Cardiac septum (tissue), 1 donor: ENCODE measurements at regions not wholly inside any gene's neighbourhood (a gene's known extent, or its start where the extent isn't known, plus 50 kb on each side); places are given as distances from the start of the nearest gene placed in this dataset.
"Not testable (repeated sequence)": the region's sequence is repeated elsewhere in the genome, so short reads cannot be mapped to it uniquely, and the experiment has no call there.

ENCODE experiments used
- DNase-seq: peaks from one replicate; pipeline ENCODE4 v3.0.0-alpha.2; 2020; ENCODE audit warnings: low spot score
- intact Hi-C: fragments of 100-400 bp; cut with DNase I; formaldehyde crosslinking; loops from one replicate; pipeline ENCODE4 v1.14.0; 2022
- donor health status: DM: no; HTN: no; CAD: no.

DNA sequence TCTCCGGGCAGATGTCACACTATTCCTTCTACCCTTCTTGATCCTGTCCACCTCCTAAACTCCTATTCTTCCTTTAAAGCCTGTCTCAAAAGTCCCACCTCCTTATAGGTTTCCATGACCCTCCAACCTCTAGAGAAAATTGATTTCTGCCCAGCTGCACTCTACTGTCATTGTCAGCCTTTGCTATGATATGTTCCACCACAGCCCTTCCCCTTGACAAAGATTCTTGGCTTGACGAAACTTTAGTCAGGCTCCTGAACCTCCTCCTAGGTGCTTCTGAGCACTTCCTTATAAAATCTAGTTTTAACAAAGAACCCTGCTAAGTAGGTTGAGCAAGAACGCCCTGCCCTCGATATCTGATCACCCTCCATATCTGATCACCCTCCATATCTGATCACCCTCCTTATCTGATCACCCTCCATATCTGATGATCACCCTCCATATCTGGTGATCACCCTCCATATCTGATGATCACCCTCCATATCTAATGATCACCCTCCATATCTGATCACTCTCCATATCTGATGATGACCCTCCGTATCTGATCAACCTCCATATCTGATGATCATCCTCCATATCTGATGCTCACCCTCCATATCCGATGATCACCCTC, 103.2 kb downstream of the RIN2 start:
- intact Hi-C loops = no loop called here
- DNase-seq = no peak

DNA sequence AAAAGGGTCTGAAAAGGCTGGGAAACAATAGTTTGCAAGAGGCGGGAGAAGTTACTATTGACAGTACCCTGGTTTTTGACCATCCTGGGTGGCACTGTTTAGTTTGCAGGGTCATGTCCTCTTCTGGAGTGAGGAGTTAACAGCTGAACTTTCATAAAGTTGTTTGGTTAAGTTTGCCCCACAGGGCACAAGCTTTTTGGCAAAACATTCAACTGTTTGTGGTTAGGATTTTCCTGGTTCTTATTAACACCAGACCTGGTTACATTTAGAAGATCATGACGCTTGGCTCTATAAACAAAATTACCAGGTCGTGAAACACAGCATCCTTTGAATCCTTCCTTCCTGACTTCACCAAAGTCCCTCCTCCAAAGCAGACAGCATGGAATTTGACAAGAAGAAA, 106.1 kb downstream of the RIN2 start:
- intact Hi-C loops = no loop called here
- no peak for DNase-seq

- intact Hi-C loops = no loop called here
- DNase-seq = no peak
Measured at GRCh38 chr20:19866070-19866469, 108.0 kb downstream of the RIN2 start.

- DNase-seq = no peak
- intact Hi-C loops = no loop called here
Measured at GRCh38 chr20:19867074-19867473, 109.0 kb downstream of the RIN2 start.

DNA sequence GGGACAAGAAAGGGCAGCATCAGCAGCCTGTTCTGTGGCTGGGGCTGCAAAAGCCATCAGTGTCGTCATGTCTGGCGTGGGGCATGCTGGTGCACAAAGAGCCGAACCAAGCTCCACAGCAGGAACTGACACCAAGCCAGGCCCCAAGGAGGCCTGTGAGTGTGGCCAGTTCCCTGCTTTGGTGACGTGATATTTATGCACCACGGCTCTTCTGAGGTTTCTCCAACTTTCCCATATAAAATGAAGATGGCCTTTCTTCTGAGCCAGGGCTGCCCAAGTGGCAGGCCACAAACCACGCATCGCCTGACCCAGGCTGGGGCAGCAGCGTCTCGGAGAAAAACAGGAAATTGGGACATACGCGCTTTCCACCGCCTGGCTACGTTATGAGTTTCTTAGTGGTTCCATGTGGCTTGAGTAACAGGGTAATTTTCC, 109.9 kb downstream of the RIN2 start:
- no peak for DNase-seq
- intact Hi-C loops = no loop called here

DNA sequence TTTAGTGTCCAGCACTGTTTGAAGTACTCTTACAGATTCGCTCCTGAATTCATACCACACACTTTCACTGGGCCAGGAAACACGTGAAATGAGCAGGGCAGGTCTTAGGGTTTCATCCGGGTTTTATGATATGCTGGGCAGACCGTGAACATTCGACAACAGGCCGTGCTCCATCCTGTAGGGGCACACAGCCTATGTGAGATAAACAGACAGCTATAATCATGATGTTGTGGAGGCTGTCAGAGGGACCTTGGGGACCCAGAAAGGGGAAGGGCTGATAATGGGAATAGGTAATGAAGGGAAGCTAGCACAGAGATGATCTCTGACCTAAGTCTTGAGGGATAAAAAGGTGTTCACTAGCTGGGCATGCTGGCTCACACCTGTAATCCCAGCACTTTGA, 110.4 kb downstream of the RIN2 start:
- intact Hi-C loops = no loop called here
- no peak for DNase-seq

DNA sequence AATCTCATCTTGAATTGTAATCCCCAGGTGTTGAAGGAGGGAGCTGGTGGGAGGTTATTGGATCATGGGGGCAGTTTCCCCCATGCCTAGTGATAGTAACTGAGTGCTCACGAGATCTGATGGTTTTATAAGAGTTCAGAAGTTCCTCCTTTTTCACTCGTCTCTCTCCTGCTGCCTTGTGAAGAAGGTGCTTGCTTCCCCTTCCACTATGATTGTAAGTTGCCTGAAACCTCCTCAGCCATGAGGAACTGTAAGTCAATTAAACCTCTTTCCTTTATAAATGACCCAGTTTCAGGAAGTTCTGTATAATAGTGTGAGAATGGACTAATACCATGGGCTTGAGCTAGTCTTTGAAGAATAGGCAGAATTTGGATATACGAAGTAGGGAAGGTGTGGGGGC, 113.9 kb downstream of the RIN2 start:
- intact Hi-C loops = no loop called here
- DNase-seq = no peak

DNA sequence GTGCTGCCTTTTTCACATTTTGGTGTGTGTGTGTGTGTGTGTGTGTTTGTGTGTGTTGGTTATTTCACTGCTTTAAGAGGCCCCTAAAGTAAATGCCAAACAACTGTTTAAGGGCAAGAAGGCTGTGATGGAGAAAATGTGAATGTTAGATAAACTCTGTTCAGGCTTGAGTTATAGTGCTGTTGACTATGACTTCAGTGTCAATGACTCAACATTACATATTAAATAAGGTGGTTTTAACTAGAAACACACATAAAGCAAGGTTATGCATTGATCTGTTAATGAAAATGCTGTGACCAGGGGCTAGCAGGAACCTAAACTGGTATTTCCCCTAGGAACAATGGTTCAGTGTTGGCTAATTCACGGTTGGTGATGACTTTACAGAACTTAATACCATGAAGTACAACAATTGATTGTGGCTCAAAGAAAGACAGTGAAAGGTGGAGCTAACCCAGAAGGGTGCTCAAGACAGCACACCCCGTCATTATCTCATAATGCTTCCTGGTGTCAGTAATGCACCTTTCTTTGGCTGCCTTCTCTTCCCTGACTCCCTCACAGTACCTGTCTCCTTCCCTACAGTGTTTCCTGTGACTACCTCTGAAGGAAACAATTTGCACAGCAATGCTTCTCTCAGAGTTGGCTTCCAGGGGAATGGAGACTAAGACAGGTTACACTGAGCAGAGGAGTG, 116.1 kb downstream of the RIN2 start:
- intact Hi-C loops = no loop called here
- DNase-seq = no peak

DNA sequence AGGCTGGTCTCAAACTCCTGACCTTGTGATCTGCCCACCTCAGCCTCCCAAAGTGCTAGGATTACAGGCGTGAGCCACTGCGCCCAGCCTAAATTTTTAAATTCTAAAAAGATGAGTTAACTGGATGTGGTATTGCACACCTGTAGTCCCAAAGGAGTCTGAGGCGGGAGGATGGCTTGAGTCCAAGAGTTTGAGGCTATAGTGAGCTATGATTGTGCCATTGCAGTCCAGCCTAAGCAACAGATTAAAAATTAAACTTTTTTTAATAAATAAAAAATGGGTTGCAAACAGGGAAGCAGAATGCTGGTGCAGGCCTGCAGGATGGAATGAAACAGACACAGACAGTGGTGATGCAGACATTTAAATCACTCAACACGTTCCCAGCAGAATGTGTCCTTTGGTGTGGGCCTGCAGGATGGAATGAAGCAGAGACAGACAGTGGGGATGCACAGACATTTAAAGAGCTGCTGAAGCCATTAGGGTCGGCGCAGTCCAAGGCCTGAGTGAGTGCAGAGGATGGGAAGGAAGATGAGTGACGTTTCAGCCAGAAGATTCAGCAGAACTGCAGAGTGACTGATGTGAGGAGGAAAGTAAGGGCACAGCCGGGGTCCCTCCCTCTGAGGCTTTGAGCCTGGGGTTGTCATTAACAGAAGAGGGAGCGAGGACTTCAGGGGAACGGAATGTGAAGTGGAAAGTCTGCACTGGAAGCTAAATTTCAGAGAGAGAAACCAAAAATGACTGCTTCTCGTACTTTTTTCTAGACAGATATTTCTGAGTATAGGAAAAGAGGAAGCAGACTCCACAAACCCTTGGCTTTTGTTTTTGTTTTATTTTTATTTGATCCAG, 117.5 kb downstream of the RIN2 start:
- no peak for DNase-seq
- intact Hi-C loops = no loop called here

DNA sequence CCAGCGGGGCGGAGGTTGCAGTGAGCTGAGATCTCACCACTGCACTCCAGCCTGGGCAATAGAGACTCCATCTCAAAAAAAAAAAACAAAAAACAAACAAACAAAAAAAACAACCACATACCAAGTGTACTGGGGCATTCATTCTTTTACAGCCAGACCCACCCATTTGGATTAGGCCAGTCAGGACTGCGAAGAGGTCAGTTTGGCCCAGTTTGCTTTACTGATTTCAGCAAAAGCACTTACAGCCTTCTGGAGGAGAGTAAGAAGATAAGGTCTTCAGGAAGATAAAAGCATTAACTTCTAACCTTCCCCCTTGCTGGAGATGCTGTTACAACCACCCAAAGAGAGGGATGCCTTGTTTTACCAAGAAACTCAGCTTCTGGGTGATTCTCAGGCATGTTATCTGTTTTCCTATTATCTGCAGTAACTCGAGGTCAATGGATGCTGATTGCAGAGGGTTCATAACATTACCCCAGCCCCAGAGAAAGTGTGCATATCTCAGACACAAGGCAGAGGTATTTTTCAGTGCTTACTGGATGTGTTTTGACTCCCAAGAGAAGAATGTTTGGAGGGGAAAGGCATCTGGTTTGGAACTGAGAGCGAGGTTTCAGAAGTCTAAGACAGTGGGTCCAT, 118.9 kb downstream of the RIN2 start:
- intact Hi-C loops = no loop called here
- no peak for DNase-seq

GRCh38 chr20:19879874-19880255, 121.8 kb downstream of the RIN2 start:
- DNase-seq, intact Hi-C loops: not testable (repeated sequence)

- intact Hi-C loops = no loop called here
- no peak for DNase-seq
Measured at GRCh38 chr20:19880256-19881079, 122.4 kb downstream of the RIN2 start.

DNA sequence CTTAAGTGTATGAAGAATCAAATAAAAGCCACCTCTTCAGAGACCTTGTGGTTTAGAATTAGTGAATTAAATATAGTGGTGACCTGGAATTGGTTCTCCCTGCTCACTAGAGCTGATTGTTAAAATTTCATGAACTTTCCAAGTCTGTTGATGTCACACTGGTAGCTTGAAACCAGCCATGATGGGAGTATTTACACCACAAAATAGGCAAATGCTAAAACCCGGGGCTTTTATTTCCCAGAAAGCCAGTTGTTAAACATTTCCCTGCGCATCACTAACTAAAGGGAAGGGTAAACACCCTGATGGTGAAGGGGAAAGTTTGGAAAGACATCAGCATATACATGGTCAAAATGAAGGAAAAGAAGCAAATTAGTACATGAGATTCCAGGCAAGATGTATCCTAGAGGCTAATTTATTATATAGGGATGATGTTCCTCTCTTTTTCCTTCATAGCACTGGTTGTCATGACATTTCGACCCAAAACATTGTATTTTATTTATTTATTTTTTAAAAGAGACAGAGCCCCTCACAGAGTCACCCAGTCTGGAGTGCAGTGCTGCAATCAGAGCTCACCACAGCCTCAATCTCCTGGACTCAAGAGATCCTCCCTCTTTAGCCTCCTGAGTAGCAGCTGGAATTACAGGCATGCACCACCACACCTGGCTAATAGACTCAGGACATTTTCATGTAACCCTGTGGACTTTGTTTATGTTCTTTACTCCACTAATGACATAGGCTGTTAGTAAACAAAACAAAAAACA, 123.2 kb downstream of the RIN2 start:
- no peak for DNase-seq
- intact Hi-C loops = no loop called here

DNA sequence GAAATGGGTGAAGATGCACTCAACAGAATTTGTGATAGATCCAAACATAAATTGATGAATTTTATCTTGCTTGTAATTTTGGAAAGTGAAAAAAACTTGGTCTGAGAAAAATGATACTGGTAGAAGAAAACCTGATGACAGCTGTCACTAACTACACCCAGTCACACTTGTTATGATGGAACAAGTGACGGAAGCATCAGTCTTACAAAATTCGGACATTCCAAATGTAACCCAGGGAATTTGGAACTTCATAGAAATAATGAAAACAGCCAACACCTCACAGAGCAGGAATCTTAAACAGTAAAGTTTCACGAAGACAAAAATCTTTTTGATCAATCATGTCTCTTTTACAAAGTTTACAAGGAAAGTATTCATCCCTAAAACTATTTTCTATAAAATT, 123.9 kb downstream of the RIN2 start:
- no peak for DNase-seq
- intact Hi-C loops = no loop called here

DNA sequence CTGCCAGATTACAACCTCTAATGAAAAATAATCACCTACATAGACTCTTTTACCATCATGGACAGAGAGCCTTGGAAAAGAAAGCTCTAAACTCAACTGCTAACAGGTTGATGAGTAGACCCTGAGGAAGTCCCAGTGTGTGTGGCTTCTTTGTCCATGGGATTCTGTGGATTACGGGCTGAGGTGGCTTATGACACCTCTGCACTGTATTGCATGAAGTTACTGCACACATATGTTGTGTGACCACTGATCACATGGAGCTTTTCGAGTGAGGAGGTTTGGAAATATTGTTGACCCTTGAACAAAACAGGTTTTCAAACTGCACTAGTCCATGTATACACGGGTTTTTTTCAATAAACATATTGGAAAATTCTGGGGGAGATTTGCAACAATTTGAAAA, 124.4 kb downstream of the RIN2 start:
- DNase-seq = no peak
- intact Hi-C loops = no loop called here

DNA sequence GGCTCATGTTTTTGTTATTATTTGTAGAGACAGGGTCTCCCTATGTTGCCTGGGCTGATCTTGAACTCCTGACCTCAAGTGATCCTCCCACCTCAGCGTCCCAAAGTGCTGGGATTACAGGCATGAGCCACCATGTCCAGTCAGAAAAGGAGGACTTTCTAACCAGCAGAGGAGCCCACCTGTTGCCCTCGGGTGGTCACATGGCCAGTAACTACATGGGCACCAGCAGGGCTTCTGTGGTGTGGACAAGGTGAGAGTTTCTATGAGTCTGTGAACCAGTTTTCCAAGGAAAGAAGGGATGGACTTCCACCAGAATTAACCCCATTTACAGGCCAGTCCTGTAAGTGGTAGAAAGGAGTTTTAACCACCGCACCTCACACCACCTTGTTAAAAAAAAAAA, 125.4 kb downstream of the RIN2 start:
- intact Hi-C loops = no loop called here
- no peak for DNase-seq

DNA sequence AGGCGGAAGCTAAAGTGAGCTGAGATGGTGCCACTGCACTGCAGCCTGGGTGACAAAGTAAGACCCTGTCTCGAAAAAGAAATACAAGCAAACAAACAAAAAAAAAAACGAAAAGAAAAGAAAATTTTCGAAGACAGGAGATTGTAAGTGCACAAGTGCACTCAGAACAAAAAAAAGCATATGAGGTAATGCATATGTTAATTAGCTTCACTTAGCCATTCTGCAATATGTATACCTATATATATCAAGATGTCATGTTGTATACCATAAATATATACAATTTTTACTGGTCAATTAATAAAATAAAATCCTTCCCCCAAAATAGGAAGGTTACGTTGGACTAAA, 127.5 kb downstream of the RIN2 start:
- DNase-seq = no peak
- intact Hi-C loops = loop anchor here (5.0 kb wide), 3 partner anchors 68 to 112 kb away; no protein-coding TSS in a partner anchor

- no peak for DNase-seq
- intact Hi-C loops = loop anchor here (5.0 kb wide), 3 partner anchors 69 to 111 kb away; no protein-coding TSS in a partner anchor
Measured at GRCh38 chr20:19885939-19886660, 128.0 kb downstream of the RIN2 start.
